ENCODE measurements at regions not wholly inside any gene's neighbourhood (a gene's known extent, or its start where the extent isn't known, plus 50 kb on each side); places are given as distances from the start of the nearest gene placed in this dataset.

DNA sequence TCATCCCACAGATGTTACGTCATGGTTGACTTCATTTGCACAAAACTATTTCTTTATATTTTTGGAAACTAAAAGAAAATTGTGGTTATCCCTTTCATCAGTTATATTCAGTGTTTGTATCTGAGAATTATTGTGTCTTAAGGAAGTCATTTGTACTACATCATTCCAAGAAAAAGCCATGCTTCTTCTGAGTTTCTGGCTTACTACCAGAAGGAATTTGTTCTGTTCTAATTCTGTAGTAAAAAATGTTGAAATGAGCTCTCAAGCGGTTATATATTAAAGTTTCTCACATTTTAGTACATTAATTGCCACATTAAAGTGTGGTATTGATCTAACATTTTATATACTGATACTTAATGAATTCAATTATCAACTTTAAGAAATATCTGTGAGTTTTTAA lies 1844.5 kb downstream of the PCDH7 start:
- in situ Hi-C loops (cut with HindIII; ENCODE audit: low pct_ligation_motif_present, low pct_unique_long_range_greater_than_20kb, low sequenced_read_pairs) = no loop called here
- DNase-seq = no peak

DNA sequence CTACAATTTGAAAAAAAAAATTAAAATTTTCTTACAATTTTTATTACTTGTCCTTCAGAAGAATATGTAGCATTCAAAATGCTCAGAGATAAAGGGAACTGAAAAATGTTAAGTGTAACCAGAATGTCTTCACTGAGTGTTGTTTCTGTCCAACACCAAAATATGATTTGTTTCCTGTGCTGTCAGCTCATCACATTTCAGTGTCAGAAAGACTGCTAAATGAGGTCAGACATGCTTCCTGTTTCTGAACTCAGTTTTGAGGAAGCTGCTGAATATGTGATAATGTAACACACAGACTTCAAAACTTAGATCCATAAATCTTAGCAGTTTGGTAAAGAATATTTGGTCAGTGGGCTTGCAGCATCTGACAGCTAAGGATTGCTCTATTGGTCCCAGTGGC lies 1849.7 kb downstream of the PCDH7 start:
- no peak for DNase-seq
- in situ Hi-C loops (cut with HindIII; ENCODE audit: low pct_ligation_motif_present, low pct_unique_long_range_greater_than_20kb, low sequenced_read_pairs) = no loop called here

DNA sequence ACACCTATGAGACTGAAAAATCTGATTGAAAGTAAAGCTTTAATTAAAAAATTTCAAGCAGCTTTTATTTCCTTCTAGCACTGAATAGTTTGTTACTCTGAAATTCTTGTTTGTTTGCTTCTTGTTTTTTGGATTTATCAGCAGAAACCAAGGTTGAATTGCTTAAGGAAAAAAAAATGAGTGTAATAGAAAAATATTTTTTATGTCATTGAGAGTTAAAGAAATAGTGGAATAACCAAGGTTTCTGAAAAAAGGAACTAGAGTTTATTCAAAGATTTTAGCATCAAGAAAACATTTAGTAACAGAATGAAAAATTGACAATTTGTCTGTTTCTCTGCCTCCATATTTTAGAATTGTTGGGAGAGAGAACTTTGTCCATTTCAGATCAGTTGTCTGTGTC lies 1852.2 kb downstream of the PCDH7 start:
- in situ Hi-C loops (cut with HindIII; ENCODE audit: low pct_ligation_motif_present, low pct_unique_long_range_greater_than_20kb, low sequenced_read_pairs) = no loop called here
- DNase-seq = no peak

DNA sequence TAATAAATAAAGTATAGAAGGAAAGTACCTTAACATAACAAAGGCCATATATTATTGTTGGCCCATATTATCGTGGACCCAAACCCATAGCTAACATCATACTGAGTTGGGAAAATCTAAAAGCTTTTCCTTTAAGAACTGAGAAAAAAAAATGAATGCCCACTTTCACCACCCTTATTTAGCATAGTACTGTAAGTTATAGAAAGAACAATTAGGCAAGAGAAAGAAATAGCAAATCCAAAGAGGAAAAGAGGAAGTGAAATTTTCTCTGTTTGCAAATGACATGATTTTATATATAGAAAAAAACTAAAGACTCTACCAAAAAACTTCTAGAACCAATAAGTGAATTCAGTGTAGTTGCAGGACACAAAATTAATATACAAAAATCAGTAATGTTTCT lies 1854.6 kb downstream of the PCDH7 start:
- in situ Hi-C loops (cut with HindIII; ENCODE audit: low pct_ligation_motif_present, low pct_unique_long_range_greater_than_20kb, low sequenced_read_pairs) = no loop called here

DNA sequence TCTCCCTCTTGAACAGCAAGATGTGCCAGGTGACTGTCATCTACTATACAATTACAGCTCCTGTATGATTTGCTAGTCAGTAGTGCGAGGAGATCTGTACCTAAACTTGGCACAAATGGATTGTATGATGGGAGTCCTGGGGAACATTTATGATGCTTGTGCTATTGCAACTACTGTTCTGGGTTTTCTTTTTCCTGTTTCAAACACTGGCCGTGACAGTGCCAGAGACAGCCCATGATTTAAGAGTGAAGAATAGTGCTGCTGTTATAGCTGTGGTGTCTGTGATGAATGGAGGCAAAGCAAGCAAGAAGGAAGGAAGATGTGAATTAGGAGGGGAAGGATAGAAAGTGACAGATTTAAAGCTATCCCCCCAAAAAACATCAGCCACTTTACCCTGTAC lies 1868.9 kb downstream of the PCDH7 start:
- in situ Hi-C loops (cut with HindIII; ENCODE audit: low pct_ligation_motif_present, low pct_unique_long_range_greater_than_20kb, low sequenced_read_pairs) = no loop called here
- no peak for DNase-seq

More for the DNA sequence above, 1854.6 kb downstream of the PCDH7 start:
- no peak for DNase-seq

DNA sequence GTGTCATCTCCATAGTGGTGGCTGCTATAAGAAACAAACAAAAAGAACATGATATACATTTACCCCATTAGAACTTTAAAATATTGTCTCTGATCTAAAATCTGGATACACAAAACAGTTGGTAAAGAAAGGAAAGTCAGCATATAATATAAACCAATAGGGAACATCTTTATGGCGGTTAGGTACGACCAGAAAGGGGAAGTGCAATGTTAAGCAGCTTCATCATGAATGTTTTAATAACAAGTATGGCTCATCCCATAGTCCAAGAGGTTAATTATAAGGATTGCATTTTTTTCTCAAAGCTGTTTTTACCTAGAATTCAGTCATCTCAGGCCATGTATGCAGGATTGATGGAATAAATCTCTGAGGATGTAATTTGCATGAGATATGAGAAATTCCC lies 1869.7 kb downstream of the PCDH7 start:
- in situ Hi-C loops (cut with HindIII; ENCODE audit: low pct_ligation_motif_present, low pct_unique_long_range_greater_than_20kb, low sequenced_read_pairs) = no loop called here
- no peak for DNase-seq

DNA sequence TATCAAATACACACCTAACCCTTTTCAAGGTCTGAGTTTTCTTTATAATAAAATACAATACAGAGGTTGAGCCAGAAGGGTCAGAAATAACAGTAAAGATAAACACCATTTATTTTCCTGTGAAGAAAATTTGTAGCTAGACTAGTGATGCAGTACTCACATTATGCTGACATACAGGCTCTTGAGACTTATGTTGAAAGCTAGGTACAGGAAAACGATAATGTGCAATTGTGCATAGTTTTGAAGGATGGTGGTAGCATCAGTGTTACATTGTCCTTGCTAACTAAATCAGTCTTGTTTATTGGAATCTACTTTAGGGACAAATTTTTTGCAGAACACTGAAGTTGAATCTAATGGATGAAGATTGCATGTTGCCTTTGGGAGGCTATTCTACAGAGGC lies 1877.2 kb downstream of the PCDH7 start:
- in situ Hi-C loops (cut with HindIII; ENCODE audit: low pct_ligation_motif_present, low pct_unique_long_range_greater_than_20kb, low sequenced_read_pairs) = no loop called here
- no peak for DNase-seq

DNA sequence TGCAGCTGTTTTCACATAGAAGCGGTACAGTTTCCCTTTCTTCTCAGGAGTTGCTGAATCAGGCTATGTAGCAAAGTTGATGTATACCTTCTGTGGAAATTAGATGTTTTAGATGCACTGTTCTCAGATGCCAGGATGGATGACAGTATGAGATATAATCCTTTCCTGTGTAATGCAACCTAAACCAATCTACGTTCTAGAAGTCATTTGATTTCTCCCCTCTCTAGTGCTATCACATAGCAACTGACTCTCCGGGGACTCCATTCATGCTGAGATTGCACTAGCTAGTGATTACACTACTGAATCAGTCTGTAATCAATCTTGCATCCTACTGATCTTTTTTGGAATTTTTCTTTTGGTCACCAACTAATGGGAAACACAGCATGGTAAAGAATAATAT lies 1881.7 kb downstream of the PCDH7 start:
- no peak for DNase-seq
- in situ Hi-C loops (cut with HindIII; ENCODE audit: low pct_ligation_motif_present, low pct_unique_long_range_greater_than_20kb, low sequenced_read_pairs) = no loop called here

DNA sequence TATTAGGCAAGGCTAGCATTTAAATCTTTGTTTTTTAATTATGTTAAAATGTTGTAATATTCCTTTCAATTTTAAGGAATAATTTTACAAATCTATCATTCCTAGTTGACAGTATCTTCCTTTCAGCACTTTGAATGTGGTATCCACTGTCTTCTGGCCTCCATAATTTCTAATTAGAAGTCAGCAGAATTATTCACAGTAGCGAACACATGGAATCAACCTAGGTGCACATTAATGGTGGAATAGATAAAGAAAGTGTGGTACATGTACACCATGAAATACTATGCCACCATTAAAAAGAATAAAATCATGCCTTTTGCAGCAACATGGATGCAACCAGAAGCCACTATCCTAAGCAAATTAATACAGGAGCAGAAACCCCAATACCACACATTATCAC lies 1887.8 kb downstream of the PCDH7 start:
- in situ Hi-C loops (cut with HindIII; ENCODE audit: low pct_ligation_motif_present, low pct_unique_long_range_greater_than_20kb, low sequenced_read_pairs) = no loop called here
- DNase-seq = no peak

DNA sequence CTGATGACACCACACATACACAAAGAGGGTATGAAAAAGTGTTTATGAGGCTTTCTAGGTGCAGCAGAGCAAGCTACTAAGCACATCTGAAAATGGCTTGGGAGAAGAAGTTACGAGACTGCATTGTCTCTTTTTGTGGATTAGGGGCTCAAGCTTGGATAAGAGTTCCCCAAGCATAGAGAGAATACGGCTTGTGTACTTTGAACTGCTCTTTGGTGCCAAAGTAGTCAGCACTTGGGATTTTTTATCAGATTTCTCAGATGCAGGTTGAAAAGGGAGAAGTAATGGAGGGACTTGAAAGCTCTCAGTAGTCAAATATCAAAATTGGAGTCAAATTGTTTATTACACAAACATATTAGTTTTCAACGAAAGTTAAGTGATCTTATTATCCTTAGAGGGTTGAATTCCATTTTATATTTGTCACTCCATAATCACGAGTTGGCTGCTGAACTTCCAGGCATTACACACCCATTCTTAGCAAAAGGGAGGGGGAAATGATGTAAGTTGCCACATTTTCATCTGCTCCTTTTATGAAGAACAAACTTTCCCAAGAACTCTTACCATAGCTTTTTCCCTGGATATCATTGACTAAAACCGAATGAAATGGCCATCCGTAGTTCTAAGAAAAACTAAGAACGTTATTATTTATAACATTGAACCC lies 1904.9 kb downstream of the PCDH7 start:
- no peak for DNase-seq
- in situ Hi-C loops (cut with HindIII; ENCODE audit: low pct_ligation_motif_present, low pct_unique_long_range_greater_than_20kb, low sequenced_read_pairs) = no loop called here

DNA sequence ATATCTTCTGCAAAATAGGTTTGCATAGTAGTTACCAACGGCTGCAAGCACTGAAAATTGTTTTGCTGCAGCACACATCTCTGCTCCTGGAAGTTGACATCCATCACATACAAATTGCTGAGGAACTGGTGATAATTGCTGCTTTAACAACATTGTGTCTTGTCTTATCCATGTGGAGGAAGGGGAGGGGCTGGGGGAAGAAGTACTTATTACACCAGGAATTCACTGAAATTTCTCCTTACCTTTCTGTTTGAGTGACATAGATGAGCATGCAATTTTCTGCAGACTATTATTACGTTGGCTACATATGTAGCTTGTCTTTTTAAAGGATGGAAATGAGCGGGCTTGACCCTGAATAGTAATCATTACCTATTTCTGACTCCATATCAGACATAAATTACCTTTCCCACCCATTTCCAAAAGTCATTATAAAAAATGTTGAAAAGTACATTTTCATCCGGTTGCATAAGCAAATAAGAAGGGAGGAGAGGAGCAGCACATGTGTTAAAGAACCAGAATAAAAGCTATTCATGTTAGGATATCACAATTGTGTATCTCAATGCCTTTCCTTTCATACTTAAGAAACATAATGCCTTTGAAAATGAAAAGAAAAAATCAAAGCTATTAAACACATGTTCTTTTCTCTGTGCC lies 1905.6 kb downstream of the PCDH7 start:
- DNase-seq = no peak
- in situ Hi-C loops (cut with HindIII; ENCODE audit: low pct_ligation_motif_present, low pct_unique_long_range_greater_than_20kb, low sequenced_read_pairs) = no loop called here

DNA sequence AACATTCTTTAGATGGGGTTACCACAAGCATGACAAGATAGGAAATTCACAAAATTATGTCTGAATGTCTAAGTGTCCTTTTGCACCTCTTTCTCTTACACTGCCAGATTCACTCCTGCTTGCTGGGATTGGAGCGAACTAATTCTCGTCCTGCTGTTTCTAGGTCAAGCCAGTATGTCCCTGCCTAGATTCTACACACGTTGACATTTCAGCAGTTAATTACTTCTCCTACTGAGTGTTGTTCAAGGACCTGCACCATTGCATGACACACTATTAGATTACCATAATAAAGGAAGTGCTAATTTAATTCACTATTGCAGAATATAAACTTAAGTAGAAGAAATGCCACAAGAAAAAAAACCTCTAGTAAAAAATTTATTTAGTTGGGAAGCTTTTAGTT lies 1911.7 kb downstream of the PCDH7 start:
- no peak for DNase-seq
- in situ Hi-C loops (cut with HindIII; ENCODE audit: low pct_ligation_motif_present, low pct_unique_long_range_greater_than_20kb, low sequenced_read_pairs) = no loop called here

DNA sequence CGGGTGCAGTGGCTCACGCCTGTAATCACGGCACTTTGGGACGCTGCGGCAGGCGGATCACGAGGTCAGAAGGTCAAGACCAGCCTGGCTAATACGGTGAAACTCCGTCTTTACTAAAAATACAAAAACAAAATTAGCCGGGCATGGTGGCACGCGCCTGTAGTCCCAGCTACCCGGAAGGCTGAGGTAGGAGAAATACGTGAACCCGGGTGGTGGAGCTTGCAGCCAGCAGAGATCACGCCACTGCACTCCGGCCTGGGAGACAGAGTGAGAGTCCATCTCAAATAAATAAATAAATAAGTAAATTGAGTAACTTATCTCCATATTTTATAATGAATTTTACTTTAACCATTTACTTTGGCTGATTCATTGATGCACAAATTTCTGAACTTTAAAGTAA lies 1913.3 kb downstream of the PCDH7 start:
- DNase-seq = no peak
- in situ Hi-C loops (cut with HindIII; ENCODE audit: low pct_ligation_motif_present, low pct_unique_long_range_greater_than_20kb, low sequenced_read_pairs) = no loop called here

DNA sequence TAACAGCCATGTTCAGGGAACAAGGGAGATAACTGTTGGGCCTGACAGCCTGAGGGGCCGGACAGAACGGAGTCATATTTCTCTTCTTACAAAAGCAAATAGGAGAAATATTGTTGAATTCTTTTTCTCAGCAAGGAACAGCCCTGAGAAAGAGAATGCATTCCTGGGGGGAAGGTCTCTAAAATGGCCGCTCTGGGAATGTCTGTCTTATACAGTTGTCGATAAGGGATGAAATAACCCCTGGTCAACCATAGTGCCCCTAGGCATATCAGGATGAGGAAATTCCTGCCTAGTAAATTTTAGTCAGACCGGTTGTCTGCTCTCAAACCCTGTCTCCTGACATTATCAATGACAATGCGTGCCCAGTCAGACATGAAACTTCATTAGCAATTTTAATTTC lies 1925.5 kb downstream of the PCDH7 start:
- DNase-seq = no peak
- in situ Hi-C loops (cut with HindIII; ENCODE audit: low pct_ligation_motif_present, low pct_unique_long_range_greater_than_20kb, low sequenced_read_pairs) = no loop called here

DNA sequence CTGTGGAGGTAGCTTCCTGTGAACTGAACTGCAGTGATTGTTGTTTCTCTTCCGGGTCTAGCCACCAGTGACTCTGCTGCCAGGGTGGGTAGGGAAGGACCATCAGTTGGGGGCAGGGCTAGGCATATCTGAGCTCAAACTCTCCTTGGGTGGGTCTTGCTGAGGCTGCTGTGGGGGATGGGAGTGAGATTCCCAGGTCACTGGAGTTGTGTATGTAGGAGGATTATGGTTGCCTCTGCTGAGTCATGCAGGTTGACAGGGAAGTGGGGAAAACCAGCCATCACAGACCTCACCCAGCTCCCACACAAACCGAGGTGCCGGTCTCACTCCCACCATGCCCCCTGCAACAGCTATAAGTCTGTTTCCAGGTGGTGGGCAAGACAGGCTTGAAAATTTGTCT lies 1937.8 kb downstream of the PCDH7 start:
- in situ Hi-C loops (cut with HindIII; ENCODE audit: low pct_ligation_motif_present, low pct_unique_long_range_greater_than_20kb, low sequenced_read_pairs) = no loop called here
- no peak for DNase-seq

DNA sequence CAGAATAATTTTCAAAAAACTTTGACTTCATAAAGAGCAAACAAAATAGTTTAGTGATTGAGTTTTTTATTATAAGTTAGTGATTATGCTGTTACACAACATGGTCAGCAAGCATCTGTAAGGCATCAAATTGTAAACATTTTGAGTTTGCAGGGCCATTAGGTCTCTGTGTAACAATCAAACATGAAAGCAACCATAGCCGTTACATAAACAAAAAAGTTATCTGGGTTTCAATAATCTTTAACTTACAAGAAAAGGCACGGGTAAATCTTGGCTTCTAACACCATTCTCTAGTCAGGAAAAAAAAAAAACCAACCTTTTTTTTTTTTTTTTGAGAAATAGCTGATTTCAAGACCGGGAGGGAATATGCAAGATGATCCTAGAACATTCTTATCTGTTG lies 1941.1 kb downstream of the PCDH7 start:
- in situ Hi-C loops (cut with HindIII; ENCODE audit: low pct_ligation_motif_present, low pct_unique_long_range_greater_than_20kb, low sequenced_read_pairs) = no loop called here
- no peak for DNase-seq

DNA sequence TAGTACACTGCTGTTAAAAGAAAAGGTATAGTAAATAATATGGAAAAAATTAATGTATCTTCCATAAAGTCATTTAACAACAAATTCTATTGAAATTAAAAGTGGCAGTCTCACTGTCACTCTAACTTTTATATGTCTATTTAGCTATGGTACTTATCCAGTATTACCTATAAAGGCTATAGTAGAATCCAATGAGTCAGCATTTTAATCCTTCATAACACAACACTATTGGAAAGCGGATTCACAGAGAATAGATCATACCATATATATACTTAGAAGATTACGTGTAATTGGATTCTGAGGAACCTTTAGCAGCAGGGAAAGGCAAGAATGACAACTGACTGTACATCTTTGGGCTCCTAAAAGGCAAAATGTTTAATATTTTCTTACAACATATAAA lies 1942.6 kb downstream of the PCDH7 start:
- in situ Hi-C loops (cut with HindIII; ENCODE audit: low pct_ligation_motif_present, low pct_unique_long_range_greater_than_20kb, low sequenced_read_pairs) = no loop called here
- no peak for DNase-seq

DNA sequence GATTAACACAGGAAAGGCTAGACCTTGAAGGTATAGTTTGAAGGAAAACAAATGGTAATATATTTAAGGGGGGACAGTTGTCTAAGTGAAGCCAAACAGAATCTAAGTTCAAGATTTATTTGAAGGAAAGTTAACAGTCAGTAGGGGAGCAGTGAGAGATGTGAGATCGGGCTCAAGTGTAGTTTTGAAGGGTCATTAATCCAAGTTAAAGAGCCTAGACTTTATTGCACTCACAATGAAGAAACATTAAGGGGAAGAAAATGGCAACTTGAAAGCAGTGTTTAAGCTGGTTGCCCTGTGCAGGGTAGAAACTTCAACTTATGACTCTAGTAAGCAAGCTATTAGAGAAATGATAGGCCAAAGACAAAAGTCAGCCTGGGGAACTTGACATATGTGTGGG lies 1952.2 kb downstream of the PCDH7 start:
- in situ Hi-C loops (cut with HindIII; ENCODE audit: low pct_ligation_motif_present, low pct_unique_long_range_greater_than_20kb, low sequenced_read_pairs) = no loop called here
- DNase-seq = no peak

DNA sequence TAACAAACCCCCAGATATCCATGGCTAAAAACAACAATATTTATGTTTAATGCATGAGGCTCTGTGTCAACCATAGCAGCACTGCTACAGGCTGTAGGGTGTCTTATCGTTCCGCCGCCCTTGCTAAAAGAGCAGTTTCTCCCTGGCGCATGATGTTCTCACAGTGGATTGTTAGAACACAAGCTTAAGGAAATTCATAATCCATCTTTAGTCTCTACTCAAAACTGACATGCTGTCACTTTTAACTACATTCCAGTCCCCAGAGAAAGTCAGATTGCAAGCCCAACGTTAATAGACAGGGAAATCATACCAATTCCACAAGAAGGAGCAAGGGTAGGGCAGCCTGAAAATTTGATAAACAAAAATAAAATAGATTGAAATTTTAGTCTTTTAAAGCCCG lies 1960.8 kb downstream of the PCDH7 start:
- DNase-seq = no peak
- in situ Hi-C loops (cut with HindIII; ENCODE audit: low pct_ligation_motif_present, low pct_unique_long_range_greater_than_20kb, low sequenced_read_pairs) = no loop called here

DNA sequence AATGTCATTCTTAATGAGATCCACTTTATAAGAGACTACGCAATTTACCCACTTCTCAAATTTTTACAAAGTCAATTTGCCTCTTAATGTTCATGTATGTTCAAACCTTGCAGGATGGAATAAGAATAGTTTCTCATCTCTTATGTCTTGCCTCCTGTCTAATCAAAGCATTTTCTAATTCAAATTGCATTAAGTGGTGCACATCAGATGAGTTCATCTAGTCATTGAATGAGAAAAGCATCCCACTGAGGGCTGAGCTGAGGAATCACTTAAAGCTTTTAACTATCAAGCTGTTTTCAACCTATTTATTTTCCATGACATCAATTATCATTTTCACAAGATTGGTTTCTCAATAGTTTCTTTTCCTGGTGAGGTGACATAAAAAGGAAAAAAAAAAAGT lies 1964.0 kb downstream of the PCDH7 start:
- no peak for DNase-seq
- in situ Hi-C loops (cut with HindIII; ENCODE audit: low pct_ligation_motif_present, low pct_unique_long_range_greater_than_20kb, low sequenced_read_pairs) = no loop called here

DNA sequence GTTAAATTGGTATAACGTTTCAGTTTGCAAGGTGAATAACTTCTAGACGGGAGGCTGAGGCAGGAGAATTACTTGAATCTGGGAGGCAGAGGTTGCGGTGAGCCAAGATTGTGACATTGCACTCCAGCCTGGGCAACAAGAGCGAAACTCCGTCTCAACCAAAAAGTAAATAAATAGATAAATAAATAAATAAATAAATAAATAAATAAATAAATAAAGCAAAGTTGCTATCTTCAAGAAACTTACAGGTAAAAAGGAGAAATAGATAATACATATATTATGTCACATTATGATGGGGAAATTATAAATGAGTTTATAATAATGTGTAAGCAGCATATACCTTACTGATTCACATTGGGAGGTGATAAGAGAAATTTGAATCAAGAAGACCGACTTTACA lies 1966.0 kb downstream of the PCDH7 start:
- in situ Hi-C loops (cut with HindIII; ENCODE audit: low pct_ligation_motif_present, low pct_unique_long_range_greater_than_20kb, low sequenced_read_pairs) = no loop called here

More for the DNA sequence above, 1966.0 kb downstream of the PCDH7 start:
- no peak for DNase-seq
